ENCODE measurements at regions not wholly inside any gene's neighbourhood (a gene's known extent, or its start where the extent isn't known, plus 50 kb on each side); places are given as distances from the start of the nearest gene placed in this dataset.
"Not testable (repeated sequence)": the region's sequence is repeated elsewhere in the genome, so short reads cannot be mapped to it uniquely, and the experiment has no call there.

- DNase-seq (ENCODE audit: low read depth, low spot score): peak; percentile 87
- H3K4me3 ChIP-seq (ENCODE audit: low read length): peak overlapping the region; percentile 18; the same call in 1 of the 2 replicates
These were observed 318.3 kb downstream of the GLUD2 start for GRCh38 chrX:121365572-121366161.

- no peak overlapping the region for H3K4me3 ChIP-seq (ENCODE audit: low read length)
- no peak for DNase-seq (ENCODE audit: low read depth, low spot score)
These were observed 327.1 kb downstream of the GLUD2 start for GRCh38 chrX:121374471-121374870.

- not testable (repeated sequence) for DNase-seq (ENCODE audit: low read depth, low spot score); H3K4me3 ChIP-seq (ENCODE audit: low read length)
These were observed 334.5 kb downstream of the GLUD2 start for GRCh38 chrX:121381915-121382314.

GRCh38 chrX:121389976-121390714 is 342.7 kb downstream of the GLUD2 start:
- no peak for DNase-seq (ENCODE audit: low read depth, low spot score)

GRCh38 chrX:121405826-121406225 is 358.4 kb downstream of the GLUD2 start:
- no peak overlapping the region for H3K4me3 ChIP-seq (ENCODE audit: low read length)

More at GRCh38 chrX:121389976-121390714, 342.7 kb downstream of the GLUD2 start:
- no peak overlapping the region for H3K4me3 ChIP-seq (ENCODE audit: low read length)

GRCh38 chrX:121407627-121408026 is 360.2 kb downstream of the GLUD2 start:
- DNase-seq (ENCODE audit: low read depth, low spot score): peak; percentile 9
- H3K4me3 ChIP-seq (ENCODE audit: low read length): no peak overlapping the region

More at GRCh38 chrX:121405826-121406225, 358.4 kb downstream of the GLUD2 start:
- DNase-seq (ENCODE audit: low read depth, low spot score): no peak

- not testable (repeated sequence) for H3K4me3 ChIP-seq (ENCODE audit: low read length); DNase-seq (ENCODE audit: low read depth, low spot score)
These were observed 384.1 kb downstream of the GLUD2 start for GRCh38 chrX:121431514-121431913.

GRCh38 chrX:121433289-121433688 is 385.9 kb downstream of the GLUD2 start:
- H3K4me3 ChIP-seq (ENCODE audit: low read length): no peak overlapping the region
- no peak for DNase-seq (ENCODE audit: low read depth, low spot score)

- not testable (repeated sequence) for DNase-seq (ENCODE audit: low read depth, low spot score); H3K4me3 ChIP-seq (ENCODE audit: low read length)
These were observed 390.3 kb downstream of the GLUD2 start for GRCh38 chrX:121437666-121438065.

GRCh38 chrX:121455890-121456289 is 408.5 kb downstream of the GLUD2 start:
- H3K4me3 ChIP-seq (ENCODE audit: low read length): no peak overlapping the region
- DNase-seq (ENCODE audit: low read depth, low spot score): no peak

GRCh38 chrX:121456315-121456714 is 408.9 kb downstream of the GLUD2 start:
- no peak for DNase-seq (ENCODE audit: low read depth, low spot score)
- H3K4me3 ChIP-seq (ENCODE audit: low read length): no peak overlapping the region

GRCh38 chrX:121457096-121457495 is 409.7 kb downstream of the GLUD2 start:
- no peak for DNase-seq (ENCODE audit: low read depth, low spot score)
- no peak overlapping the region for H3K4me3 ChIP-seq (ENCODE audit: low read length)

- no peak overlapping the region for H3K4me3 ChIP-seq (ENCODE audit: low read length)
- peak; percentile 6 for DNase-seq (ENCODE audit: low read depth, low spot score)
These were observed 432.0 kb downstream of the GLUD2 start for GRCh38 chrX:121479406-121479805.

- H3K4me3 ChIP-seq (ENCODE audit: low read length): no peak overlapping the region
- no peak for DNase-seq (ENCODE audit: low read depth, low spot score)
These were observed 449.6 kb downstream of the GLUD2 start for GRCh38 chrX:121496966-121497365.

- no peak for DNase-seq (ENCODE audit: low read depth, low spot score)
- H3K4me3 ChIP-seq (ENCODE audit: low read length): no peak overlapping the region
These were observed 456.7 kb downstream of the GLUD2 start for GRCh38 chrX:121504153-121504552.

GRCh38 chrX:121546317-121546716 is 498.9 kb downstream of the GLUD2 start:
- no peak overlapping the region for H3K4me3 ChIP-seq (ENCODE audit: low read length)
- no peak for DNase-seq (ENCODE audit: low read depth, low spot score)

- DNase-seq (ENCODE audit: low read depth, low spot score): no peak
- H3K4me3 ChIP-seq (ENCODE audit: low read length): no peak overlapping the region
These were observed 511.5 kb downstream of the GLUD2 start for GRCh38 chrX:121558886-121559285.

- no peak for DNase-seq (ENCODE audit: low read depth, low spot score)
- no peak overlapping the region for H3K4me3 ChIP-seq (ENCODE audit: low read length)
These were observed 515.2 kb downstream of the GLUD2 start for GRCh38 chrX:121562616-121563015.

- no peak overlapping the region for H3K4me3 ChIP-seq (ENCODE audit: low read length)
- DNase-seq (ENCODE audit: low read depth, low spot score): no peak
These were observed 522.2 kb downstream of the GLUD2 start for GRCh38 chrX:121569609-121570008.

- no peak for DNase-seq (ENCODE audit: low read depth, low spot score)
- H3K4me3 ChIP-seq (ENCODE audit: low read length): no peak overlapping the region
These were observed 522.8 kb downstream of the GLUD2 start for GRCh38 chrX:121570072-121570841.

Data from Jurkat, Clone E6-1 (cell line).